Ammon's horn (tissue), 1 donor: ENCODE measurements at regions not wholly inside any gene's neighbourhood (a gene's known extent, or its start where the extent isn't known, plus 50 kb on each side); places are given as distances from the start of the nearest gene placed in this dataset.
A peak's percentile ranks its signal among the peaks of the same experiment; 100 is the strongest.

ENCODE experiments used
- DNase-seq: peaks from one replicate; pipeline ENCODE4 v3.0.0-alpha.2; 2016; ENCODE audit warnings: low spot score

- no peak for DNase-seq
These were observed 101.0 kb downstream of the HRH4 start for GRCh38 chr18:24561369-24561965.

GRCh38 chr18:24567199-24567598 lies 106.8 kb downstream of the HRH4 start:
- no peak for DNase-seq

GRCh38 chr18:24570716-24571115 lies 110.3 kb downstream of the HRH4 start:
- DNase-seq = no peak

- DNase-seq = no peak
These were observed 122.3 kb downstream of the HRH4 start for GRCh38 chr18:24582771-24583170.

GRCh38 chr18:24584205-24584604 lies 123.8 kb downstream of the HRH4 start:
- no peak for DNase-seq

GRCh38 chr18:24584813-24585212 lies 124.4 kb downstream of the HRH4 start:
- no peak for DNase-seq

- DNase-seq = no peak
These were observed 125.6 kb downstream of the HRH4 start for GRCh38 chr18:24585996-24586566.

- no peak for DNase-seq
These were observed 126.4 kb downstream of the HRH4 start for GRCh38 chr18:24586662-24587360.

GRCh38 chr18:24588440-24588839 lies 128.0 kb downstream of the HRH4 start:
- no peak for DNase-seq

- DNase-seq = no peak
These were observed 130.5 kb downstream of the HRH4 start for GRCh38 chr18:24590946-24591345.

- no peak for DNase-seq
These were observed 133.0 kb downstream of the HRH4 start for GRCh38 chr18:24593401-24593800.

- DNase-seq = no peak
These were observed 133.4 kb downstream of the HRH4 start for GRCh38 chr18:24593886-24594285.

GRCh38 chr18:24595561-24596031 lies 135.2 kb downstream of the HRH4 start:
- DNase-seq = peak; percentile 10

- peak; percentile 76 for DNase-seq
These were observed 139.7 kb downstream of the HRH4 start for GRCh38 chr18:24600076-24600654.

- DNase-seq = no peak
These were observed 141.1 kb downstream of the HRH4 start for GRCh38 chr18:24601585-24601984.

- DNase-seq = no peak
These were observed 141.8 kb downstream of the HRH4 start for GRCh38 chr18:24602201-24602600.

GRCh38 chr18:24603151-24603550 lies 142.7 kb downstream of the HRH4 start:
- no peak for DNase-seq

GRCh38 chr18:24605444-24605843 lies 145.0 kb downstream of the HRH4 start:
- DNase-seq = no peak

- DNase-seq = no peak
These were observed 148.8 kb downstream of the HRH4 start for GRCh38 chr18:24609254-24609653.

- no peak for DNase-seq
These were observed 150.6 kb downstream of the HRH4 start for GRCh38 chr18:24611075-24611474.

GRCh38 chr18:24613896-24614640 lies 153.6 kb downstream of the HRH4 start:
- no peak for DNase-seq

- DNase-seq = no peak
These were observed 156.2 kb downstream of the HRH4 start for GRCh38 chr18:24616653-24617052.
